ENCODE measurements at regions not wholly inside any gene's neighbourhood (a gene's known extent, or its start where the extent isn't known, plus 50 kb on each side); places are given as distances from the start of the nearest gene placed in this dataset.

GRCh38 chr1:209276321-209276720, 307.2 kb upstream of the CAMK1G start:
- TF ChIP-seq, protein P1, sequence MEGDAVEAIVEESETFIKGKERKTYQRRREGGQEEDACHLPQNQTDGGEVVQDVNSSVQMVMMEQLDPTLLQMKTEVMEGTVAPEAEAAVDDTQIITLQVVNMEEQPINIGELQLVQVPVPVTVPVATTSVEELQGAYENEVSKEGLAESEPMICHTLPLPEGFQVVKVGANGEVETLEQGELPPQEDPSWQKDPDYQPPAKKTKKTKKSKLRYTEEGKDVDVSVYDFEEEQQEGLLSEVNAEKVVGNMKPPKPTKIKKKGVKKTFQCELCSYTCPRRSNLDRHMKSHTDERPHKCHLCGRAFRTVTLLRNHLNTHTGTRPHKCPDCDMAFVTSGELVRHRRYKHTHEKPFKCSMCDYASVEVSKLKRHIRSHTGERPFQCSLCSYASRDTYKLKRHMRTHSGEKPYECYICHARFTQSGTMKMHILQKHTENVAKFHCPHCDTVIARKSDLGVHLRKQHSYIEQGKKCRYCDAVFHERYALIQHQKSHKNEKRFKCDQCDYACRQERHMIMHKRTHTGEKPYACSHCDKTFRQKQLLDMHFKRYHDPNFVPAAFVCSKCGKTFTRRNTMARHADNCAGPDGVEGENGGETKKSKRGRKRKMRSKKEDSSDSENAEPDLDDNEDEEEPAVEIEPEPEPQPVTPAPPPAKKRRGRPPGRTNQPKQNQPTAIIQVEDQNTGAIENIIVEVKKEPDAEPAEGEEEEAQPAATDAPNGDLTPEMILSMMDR (IDR thresholded peaks at IDR 0.05) = no peak
- TF ChIP-seq POLR2A (IDR thresholded peaks at IDR 0.05) = no peak

Data from lower leg skin (tissue), 3 donors.